ENCODE measurements at regions not wholly inside any gene's neighbourhood (a gene's known extent, or its start where the extent isn't known, plus 50 kb on each side); places are given as distances from the start of the nearest gene placed in this dataset.
"Not testable (repeated sequence)": the region's sequence is repeated elsewhere in the genome, so short reads cannot be mapped to it uniquely, and the experiment has no call there.

DNA sequence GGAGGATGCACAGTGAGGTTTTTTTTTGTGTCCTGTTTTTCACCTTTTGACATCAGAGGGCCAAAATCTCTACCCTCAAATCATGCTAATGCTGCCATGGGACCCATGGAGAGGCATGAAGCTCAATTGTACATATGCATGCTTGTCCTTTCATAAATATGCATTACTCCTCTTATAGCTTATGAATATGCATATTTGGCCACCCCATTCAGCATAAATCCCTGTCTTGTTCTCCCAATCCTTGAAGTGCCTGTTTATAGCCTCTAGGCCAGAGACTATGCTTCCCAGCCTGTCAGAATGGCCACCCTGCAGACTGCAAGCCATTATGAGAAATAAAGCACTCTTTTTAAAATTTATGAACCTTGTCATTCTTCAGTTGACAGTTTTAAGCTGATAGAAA is 696.4 kb upstream of the ZNF804A start:
- no peak for DNase-seq (ENCODE audit: low spot score)

DNA sequence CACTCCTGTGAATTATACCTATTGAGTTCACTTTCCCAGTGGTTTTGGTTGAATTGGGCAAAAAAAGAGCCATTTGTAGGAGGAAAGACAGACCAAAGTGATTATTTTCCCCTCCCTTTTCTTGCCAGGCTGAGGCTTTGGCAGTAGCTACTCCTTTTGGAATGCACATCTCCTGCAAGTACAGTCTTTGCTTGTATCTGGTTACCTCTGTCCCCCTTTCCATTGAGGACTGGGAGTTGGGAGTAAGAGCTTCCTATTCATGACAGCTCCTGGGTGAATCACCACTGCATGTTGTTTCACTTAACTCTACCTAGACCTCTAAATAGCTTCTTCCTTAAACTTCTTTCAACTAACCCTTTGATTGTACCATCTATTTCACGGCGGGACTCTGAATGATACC is 695.3 kb upstream of the ZNF804A start:
- DNase-seq (ENCODE audit: low spot score) = no peak

DNA sequence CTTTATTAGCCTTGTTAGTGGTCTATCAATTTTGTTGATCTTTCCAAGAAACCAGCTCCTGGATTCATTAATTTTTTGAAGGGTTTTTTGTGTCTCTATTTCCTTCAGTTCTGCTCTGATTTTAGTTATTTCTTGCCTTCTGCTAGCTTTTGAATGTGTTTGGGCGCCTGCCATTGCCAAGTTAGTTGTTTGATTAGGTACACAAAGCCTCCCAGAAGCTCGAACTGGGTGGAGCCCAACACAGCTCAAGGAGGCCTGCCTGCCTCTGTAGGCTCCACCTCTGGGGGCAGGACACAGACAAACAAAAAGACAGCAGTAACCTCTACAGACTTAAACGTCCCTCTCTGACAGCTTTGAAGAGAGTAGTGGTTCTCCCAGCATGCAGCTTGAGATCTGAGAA is 682.3 kb upstream of the ZNF804A start:
- DNase-seq (ENCODE audit: low spot score) = not testable (repeated sequence)

DNA sequence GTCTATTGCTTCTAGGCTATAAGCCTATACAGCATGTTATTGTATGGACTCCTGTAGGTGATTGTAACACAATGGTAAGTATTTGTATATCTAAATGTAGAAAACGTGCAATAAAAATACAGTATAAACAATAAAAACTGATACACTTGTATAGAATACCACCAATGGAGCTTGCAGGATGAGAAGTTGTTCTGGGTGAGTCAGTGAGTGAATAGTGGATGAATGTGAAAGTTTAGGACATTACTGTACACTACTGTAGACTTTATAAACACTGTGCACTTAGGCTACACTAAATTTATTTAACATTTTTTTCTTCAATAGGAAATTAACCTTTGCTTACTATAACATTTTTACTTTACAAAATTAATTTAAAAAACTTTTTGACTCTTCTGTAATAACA is 679.2 kb upstream of the ZNF804A start:
- no peak for DNase-seq (ENCODE audit: low spot score)

DNA sequence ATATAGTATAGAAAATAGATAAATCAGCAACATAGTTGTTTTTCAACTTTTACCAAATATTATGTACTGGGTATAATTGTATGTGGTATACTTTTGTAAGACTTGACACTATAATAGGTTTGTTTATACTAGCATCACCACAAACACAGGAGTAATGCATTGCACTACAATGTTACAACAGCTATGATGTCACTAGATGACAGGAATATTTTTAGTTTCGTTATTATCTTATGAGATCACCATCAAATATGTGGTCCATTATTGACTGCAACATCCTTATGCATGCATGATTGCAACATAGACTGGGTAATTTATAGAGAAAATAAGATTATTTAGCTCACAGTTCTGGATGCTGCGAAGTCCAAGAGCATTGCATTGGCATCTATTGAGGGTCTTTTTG is 678.4 kb upstream of the ZNF804A start:
- no peak for DNase-seq (ENCODE audit: low spot score)

DNA sequence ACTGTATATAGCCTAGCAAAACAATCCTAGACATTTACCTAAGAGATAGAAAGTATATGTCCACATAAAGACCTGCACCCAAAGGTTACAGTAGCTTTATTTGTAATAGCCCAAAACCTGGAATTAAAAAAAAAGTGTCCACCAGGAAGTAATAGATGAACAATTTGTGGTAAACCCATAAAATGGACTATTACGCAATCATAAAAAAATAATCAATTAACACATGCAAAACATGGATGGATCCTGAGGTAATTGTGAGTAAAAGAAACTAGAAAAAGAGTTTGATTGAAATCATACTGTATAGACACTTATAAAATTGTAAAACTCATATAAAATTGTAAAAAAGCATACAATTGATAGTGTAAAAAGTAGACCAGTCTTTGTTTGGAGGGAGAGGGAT is 673.0 kb upstream of the ZNF804A start:
- DNase-seq (ENCODE audit: low spot score) = no peak

DNA sequence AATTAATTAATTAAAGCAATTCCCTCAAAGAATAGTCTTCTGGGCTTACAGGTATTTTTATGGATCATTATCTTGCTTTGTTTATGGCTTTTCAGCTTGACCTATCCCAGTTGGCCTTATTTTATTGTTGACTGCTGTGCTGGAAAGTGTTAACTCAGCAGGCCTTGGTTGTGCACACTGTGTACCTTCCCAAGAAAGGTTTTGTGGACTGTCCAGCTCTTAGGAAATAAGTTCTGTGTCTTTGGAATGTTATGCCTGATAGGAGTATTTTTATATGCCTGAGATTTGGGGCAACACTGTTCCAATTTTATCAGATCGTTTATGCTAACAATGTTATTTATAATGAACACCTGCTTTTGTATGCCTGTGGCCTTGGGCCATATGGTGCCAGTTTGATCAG is 671.9 kb upstream of the ZNF804A start:
- DNase-seq (ENCODE audit: low spot score) = no peak

DNA sequence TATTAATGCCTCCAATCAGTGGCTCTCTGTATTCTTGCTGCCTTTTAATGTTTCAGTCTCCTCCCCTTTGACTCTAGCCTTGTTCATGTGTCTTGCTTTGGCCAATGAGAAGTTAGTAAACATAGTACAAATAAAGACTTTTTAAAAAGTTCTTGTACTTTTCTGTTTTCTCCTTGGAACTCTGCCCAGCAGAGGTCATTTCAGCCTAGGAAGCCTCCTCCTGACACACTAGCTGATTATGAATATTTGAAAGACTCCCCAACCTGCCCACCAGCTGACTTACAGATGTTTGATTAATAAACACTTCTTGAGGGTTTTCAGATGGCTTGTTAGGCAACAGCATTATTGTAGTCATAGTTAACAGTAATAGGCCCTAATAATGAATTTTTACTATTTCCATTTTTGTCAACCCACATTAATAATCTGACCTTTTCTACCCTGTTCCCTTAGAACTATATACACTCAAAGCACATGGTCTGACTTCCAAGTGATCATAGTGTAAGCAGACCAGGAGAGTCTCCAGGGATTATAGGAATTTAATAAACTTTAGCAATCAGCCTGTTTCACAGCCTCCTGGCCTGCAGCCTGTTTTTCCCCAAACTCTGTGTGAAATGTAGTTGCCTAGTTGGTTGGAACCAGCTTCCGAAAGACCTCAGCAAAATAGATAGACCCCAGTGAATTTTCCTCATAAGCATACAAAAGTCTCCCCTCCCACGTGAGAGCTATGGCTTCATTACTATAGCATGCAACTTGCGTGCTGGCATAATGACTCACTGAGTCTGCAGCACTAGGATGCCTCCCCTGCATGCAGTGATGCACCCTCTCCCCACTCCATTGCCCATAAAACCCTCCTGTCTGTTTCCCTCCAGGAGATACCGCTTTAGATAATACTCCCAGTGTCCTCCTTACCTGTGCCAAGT is 670.7 kb upstream of the ZNF804A start:
- peak; percentile 19 for DNase-seq (ENCODE audit: low spot score)

DNA sequence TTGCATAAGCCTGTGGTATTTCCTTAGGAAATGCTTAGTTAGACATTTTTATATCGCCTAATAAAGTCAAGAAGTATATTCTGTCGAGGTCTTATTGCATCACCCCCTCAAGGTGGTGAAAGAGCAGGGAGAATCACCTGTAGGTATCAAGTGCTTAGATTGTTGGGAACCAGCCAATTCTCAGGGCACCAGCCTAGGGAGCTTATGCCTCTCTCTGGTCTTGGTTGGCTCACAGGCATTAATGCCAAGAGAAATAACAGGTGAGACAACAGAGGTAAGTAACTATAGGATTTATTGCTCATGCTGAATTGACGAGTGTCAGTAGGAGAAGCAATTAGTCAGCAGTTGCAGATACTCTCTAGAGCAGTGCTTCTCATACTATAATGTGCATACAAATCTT is 663.3 kb upstream of the ZNF804A start:
- no peak for DNase-seq (ENCODE audit: low spot score)

DNA sequence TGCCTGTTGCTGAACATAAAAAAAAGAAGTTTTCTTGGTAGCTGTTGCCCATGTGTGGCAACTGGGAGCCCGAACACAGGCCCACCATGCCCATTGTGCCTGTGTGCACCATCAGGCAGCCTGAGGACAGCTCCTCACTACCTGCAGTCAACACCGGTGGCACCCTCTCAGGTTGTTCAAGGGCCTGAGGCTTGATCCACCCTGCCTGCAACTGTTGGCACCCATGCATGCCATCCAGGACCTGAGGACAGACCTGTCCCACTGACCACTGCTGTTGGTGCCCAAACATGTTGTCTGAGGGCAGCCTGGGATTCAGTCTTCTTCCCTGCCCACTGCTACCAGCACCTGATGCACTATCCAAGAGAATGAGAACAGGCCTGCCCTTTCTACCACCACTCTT is 661.1 kb upstream of the ZNF804A start:
- DNase-seq (ENCODE audit: low spot score) = no peak

DNA sequence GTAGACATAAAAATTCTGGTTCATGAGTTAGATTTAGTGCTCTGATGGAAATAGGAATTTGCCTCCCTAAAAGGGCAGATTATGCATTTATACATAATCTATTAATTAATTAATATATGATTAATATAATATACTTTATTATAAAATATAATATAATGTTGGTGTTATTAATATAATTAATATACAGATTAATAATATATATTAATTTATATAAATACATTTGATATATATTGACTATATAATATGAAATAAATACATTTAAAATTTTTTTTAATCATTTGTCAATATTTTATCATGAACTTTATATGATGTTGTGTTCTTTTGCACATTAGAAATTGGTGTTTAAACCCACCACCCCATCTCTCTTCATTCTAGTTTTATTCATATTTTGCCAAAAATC is 652.1 kb upstream of the ZNF804A start:
- no peak for DNase-seq (ENCODE audit: low spot score)

DNA sequence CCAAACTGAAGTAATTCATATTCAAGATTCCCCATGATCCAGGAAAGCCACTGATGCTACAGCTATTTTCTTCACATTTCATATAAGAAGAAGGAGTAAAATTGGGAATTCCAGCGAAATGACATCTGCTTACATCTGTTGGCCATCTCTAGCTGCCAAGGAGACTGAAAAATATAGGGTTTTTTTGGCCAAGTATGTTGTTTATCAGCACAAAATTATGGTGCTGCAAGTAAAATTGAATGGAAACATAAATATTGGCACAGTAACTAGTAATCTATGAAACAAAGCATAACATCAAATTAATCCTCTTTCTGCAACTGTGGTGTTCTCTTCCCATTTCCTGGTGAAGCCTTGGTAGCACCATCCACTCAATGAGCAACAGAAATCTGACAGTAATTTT is 649.5 kb upstream of the ZNF804A start:
- DNase-seq (ENCODE audit: low spot score) = no peak

DNA sequence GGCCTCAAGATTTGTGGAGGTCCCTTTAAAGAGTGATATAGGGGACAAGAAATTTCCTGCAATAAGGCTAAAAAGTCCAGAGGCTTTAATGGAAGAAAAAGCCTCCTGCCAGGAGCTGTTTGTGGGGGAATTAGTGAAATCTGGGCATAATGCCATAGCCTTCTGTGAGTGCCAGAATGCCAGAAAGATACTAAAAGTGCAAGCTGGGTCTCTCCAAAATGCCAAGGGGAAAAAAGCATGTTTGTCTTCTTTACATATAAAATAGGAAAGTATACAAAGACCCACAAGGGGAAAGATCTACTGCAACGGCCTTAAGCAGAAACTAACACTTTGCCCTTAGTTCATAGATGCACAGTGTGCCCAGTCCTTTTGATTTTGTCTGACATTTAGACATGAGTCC is 647.7 kb upstream of the ZNF804A start:
- peak; percentile 21 for DNase-seq (ENCODE audit: low spot score)

DNA sequence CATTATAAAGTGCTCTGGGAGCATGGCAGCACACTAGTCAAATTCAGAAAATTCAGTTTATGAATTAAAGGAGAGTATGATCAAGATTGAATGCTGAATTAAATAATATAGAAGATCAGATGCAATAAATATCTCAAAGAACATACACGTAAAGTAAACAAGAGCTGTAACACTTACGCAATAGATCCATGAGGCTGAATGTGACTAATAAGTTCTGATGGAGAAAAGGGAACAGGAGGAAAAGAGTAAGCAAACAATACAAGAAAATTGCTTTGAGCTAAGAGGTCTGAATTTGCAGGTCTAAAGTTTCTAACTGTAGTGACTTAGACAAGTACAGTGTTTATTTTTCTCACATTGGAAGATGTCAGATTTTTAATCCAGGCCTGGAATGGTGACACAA is 646.7 kb upstream of the ZNF804A start:
- no peak for DNase-seq (ENCODE audit: low spot score)

DNA sequence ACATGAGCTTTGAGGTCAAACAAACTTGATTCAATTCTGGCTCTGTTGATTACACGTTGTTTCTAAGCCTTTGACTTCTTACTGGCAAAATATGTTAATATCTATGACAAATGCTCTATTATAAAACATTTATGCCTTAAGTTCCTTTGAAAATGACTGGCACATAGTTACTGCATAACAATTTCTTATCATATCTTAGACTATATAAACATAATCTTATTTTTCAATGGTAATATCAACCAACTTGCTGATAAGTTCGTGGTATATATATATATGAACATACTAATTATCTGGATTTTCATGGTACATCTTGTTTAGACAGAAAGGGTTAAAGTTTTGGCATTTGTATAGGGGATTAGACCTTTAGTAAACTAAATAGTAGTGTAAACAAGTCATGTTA is 645.6 kb upstream of the ZNF804A start:
- no peak for DNase-seq (ENCODE audit: low spot score)

DNA sequence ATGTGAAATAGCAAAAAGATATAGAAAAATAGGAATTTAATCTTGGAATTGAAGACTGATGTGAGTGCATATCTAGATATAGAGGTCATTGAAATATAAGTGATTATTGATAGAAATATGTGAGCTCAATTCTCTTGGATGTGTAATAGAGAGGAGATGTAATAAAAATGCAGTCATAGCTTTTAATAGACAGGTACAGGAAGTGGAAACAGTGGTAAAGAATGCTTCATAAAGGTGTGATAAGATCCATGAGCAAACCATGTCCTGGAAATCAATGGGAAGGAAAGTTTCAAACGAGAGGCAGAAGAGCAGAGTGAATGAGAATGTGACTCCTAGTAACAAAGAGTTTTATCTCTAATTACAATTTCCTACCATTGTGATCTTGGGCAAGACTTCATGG is 634.7 kb upstream of the ZNF804A start:
- no peak for DNase-seq (ENCODE audit: low spot score)

DNA sequence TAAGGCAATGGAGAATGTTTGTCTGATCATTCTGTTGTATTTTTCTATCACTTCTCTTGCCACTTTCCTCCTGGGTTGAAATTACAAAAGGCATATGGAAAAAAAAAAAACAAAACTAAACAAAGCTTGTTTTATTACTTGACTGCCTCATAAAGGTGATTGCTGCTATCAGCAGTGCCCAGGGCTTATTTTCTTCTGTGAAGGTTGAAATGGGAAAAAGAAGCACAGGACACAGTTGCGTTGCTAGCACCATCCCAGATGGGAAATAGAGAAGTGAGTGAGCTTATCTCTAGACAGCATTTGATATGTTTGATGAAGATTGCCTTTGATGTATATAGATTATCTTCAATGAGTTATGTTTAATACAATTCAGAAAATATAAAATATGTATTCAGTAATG is 633.8 kb upstream of the ZNF804A start:
- DNase-seq (ENCODE audit: low spot score) = no peak

DNA sequence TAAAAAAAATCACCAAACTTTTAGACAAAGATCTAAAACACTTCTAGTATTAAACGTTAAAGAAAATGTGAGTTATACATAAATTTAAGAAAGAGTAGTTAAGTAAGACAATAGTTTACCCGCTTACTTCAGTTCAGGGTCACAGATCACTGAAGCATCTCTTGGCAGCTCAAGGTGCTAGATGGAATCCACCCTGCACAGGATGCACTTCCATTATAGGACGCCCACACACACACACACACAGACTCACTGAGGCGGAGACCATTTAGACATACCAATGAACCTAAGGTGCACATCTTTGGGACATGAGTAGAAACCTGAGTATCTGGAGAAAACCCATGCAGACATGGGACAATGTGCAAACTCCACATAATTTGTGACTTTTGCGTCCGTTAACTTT is 630.6 kb upstream of the ZNF804A start:
- DNase-seq (ENCODE audit: low spot score) = no peak

DNA sequence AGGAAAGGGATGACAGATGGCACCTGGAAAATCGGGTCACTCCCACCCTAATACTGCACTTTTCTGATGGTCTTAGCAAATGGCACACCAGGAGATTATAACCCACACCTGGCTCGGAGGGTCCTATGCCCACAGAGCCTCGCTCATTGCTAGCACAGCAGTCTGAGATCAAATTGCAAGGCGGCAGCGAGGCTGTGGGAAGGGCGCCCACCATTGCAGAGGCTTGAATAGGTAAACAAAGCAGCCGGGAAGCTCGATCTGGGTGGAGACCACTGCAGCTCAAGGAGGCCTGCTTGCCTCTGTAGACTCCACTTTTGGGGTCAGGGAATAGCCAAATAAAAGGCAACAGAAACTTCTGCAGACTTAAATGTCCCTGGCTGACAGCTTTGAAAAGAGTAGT is 622.7 kb upstream of the ZNF804A start:
- not testable (repeated sequence) for DNase-seq (ENCODE audit: low spot score)

DNA sequence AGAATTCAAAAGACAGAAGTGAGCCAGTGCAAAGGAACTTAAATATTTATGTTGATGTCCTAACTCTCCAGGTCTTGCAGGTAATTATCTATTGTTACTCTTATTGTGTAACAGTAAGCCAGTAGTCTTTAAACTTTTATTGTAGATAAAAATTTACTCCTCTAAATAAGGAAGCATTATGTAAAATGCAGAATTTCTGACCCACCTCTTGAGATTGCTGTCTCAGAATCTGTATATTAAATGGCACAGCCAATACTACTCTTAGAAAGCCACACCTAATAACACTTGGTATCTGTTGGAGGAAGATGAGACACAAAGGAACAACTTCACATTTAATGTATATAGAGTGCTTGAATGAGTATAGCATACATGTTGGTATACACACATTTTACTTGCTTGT is 613.5 kb upstream of the ZNF804A start:
- no peak for DNase-seq (ENCODE audit: low spot score)

DNA sequence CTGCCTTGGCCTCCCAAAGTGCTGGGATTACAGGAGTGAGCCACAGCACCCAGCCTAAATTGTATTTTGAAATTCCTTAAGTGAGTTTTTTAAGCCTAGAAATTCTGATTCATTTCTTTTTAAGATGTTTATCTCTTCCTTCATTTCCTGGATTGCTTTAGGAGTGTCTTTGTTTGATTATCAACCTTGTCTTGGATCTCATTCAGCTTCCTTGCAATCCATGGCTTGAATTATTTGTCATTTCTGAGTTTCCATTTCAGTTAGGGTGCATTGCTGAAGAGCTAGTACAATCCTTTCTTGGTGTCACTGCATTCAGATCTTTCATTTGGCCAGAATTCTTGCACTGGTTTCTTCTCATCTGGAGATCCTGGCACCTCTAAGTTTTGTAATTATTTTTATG is 606.4 kb upstream of the ZNF804A start:
- DNase-seq (ENCODE audit: low spot score) = no peak

DNA sequence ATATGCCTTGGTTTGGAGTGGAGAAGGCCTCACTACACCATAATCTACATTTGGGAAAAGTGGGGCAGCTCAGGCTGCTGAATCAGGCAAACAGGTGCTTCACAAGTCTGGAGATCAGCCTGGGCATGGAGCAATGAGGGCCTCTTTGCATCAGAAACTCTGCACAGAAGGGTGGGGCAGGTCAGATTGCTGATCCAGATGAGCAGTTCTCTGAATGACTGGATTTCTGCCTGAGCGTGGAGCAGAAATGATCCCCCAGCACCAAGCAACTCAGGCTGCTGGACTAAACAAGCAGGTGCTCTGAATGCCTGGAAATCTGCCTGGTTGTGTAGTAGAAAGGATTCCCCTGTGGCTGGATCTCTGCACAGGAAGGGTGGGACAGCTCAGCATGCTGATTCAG is 605.3 kb upstream of the ZNF804A start:
- DNase-seq (ENCODE audit: low spot score) = no peak

DNA sequence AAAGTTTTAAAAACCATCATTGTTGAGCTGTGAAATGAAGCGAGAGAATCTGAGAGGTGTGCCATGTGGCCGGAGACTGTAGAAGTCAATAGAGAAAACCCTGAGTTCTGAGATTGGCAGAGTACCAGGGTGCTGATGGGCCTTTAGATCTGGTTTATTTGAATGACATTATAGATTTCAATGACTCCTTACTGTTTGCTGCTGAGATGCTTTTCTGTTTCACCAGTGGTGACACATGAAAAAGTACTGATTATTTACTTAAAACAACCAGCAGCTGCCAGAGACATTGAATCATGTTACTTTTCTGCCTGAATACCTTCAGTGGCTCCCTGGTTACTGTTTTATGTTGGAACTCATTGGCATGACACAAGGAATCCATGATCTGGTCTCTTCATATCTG is 602.7 kb upstream of the ZNF804A start:
- peak; percentile 50 for DNase-seq (ENCODE audit: low spot score)

All from umbilical cord (tissue), 1 donor.